ENCODE measurements at regions not wholly inside any gene's neighbourhood (a gene's known extent, or its start where the extent isn't known, plus 50 kb on each side); places are given as distances from the start of the nearest gene placed in this dataset.

DNA sequence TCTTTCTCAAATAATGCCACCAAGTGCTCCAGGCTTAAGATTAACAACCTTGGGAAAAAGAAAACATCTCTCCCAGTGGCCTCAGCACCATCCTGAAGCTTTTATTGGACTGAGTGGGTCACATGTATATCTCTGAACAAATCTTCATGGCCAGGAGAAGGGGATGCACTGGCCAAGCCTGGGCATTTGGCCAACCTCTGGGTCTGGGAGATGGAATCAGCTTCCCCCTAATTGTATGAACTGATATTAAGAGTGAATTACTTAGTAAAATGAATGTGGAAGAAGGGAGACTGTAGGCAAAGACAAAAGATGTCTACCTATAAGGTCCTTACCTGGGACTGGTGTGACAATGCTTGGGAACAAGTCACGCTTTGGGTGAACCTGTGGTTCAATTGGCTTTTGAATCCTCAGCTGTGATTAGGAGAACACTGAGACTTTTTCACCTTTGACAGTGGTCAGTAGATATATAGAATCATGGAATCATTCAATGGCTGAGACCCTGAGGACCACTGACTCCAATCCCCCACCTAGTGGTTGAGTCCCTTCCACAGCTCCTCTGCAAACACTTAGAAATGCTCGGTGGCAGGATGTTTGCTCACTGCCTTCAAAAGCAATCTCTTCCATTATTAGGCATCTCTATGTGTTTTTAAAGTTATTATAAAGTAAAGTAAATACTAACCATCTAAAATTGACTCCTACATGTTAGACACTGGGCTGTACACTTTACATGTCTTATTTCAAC, 102.6 kb upstream of the ATP1A1 start:
- no peaks in the 10 kb centered on the region for H3K27me3 ChIP-seq
- no peaks in the 10 kb centered on the region for H3K9me3 ChIP-seq
- DNase-seq = no peak
- WGBS, 2 donors = 73 to 88% methylated on average over 2 of the region's 2 CpGs
- TF ChIP-seq, protein P1, sequence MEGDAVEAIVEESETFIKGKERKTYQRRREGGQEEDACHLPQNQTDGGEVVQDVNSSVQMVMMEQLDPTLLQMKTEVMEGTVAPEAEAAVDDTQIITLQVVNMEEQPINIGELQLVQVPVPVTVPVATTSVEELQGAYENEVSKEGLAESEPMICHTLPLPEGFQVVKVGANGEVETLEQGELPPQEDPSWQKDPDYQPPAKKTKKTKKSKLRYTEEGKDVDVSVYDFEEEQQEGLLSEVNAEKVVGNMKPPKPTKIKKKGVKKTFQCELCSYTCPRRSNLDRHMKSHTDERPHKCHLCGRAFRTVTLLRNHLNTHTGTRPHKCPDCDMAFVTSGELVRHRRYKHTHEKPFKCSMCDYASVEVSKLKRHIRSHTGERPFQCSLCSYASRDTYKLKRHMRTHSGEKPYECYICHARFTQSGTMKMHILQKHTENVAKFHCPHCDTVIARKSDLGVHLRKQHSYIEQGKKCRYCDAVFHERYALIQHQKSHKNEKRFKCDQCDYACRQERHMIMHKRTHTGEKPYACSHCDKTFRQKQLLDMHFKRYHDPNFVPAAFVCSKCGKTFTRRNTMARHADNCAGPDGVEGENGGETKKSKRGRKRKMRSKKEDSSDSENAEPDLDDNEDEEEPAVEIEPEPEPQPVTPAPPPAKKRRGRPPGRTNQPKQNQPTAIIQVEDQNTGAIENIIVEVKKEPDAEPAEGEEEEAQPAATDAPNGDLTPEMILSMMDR (IDR thresholded peaks at IDR 0.05) = no peak
- TF ChIP-seq POLR2A (IDR thresholded peaks at IDR 0.05) = no peak
- no peaks in the 10 kb centered on the region for H3K4me1 ChIP-seq
- intact Hi-C loops (cut with DNase I; ENCODE audit: low total_unique reads) = no loop called here
- no peaks in the 10 kb centered on the region for H3K36me3 ChIP-seq (ENCODE audit: low read depth, missing control alignments)
- H3K27ac ChIP-seq = no peak overlapping the region
- no peak overlapping the region for H3K4me3 ChIP-seq

DNA sequence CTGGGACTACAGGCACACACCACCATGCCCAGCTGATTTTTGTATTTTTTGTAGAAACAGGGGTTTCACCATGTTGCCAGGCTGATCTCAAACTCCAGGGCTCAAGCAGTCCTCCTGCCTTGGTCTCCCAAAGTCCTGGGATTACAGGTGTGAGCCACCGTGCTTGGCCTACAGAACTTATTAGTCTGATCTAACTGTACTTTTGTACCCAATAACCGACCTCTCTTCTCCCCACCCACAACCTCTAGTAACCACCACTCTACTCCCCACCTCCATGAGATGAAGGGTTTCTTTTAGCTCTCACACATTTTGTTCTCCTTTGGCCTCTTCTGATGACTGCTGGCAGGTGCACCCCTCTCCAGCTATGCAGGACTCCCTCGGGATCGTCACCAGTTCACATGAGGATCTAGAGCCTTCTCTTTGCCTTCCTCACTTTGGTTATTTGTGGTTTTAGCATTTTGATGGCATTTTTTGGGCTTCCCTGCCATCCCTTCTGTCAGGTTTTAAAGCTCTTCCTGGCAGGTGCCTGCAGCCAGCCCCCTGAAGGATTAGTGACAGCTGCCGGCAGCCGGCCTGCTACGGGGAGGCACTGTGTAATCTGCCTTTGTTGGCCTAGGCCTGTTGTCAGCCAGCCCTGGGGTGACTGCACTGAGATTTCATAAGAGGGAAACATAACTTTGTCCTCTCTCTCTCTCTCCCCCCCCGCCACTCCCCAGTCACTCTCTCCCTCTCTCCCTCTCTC, 99.8 kb upstream of the ATP1A1 start:
- no peaks in the 10 kb centered on the region for H3K27me3 ChIP-seq
- H3K36me3 ChIP-seq (ENCODE audit: low read depth, missing control alignments) = no peaks in the 10 kb centered on the region
- H3K9me3 ChIP-seq = no peaks in the 10 kb centered on the region
- H3K4me3 ChIP-seq = no peak overlapping the region
- intact Hi-C loops (cut with DNase I; ENCODE audit: low total_unique reads) = no loop called here
- no peak overlapping the region for H3K27ac ChIP-seq
- DNase-seq = no peak
- WGBS, 2 donors = 83 to 86% methylated on average over 8 of the region's 8 CpGs
- TF ChIP-seq, protein P1 (IDR thresholded peaks at IDR 0.05) = no peak
- no peak for TF ChIP-seq POLR2A (IDR thresholded peaks at IDR 0.05)
- H3K4me1 ChIP-seq = no peaks in the 10 kb centered on the region

DNA sequence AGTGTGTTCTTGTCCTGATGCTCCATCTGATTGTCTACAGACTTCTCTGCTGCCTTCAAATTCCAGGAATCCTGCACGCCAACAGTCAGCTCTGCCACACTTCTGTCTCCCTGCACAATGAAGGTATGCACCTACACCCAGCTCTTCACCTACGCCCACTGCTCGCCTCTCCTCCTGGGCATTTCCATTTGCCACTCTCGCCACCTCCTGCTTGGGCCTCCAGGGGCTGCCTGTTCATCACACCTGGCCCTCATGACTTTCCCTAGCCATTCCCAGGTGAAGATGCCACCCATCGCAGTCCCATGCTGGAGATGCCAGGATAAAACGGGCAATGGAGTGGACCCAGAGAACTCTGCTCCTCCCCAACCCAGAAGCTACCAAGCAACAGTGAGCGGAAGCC, 96.5 kb upstream of the ATP1A1 start:
- WGBS, 2 donors = 96 to 98% methylated on average over 7 of the region's 7 CpGs
- no peaks in the 10 kb centered on the region for H3K27me3 ChIP-seq
- H3K27ac ChIP-seq = no peak overlapping the region
- intact Hi-C loops (cut with DNase I; ENCODE audit: low total_unique reads) = no loop called here
- TF ChIP-seq, protein P1 (IDR thresholded peaks at IDR 0.05) = no peak
- TF ChIP-seq POLR2A (IDR thresholded peaks at IDR 0.05) = no peak
- H3K4me1 ChIP-seq = no peaks in the 10 kb centered on the region
- no peaks in the 10 kb centered on the region for H3K9me3 ChIP-seq
- no peaks in the 10 kb centered on the region for H3K36me3 ChIP-seq (ENCODE audit: low read depth, missing control alignments)
- H3K4me3 ChIP-seq = no peak overlapping the region
- no peak for DNase-seq

DNA sequence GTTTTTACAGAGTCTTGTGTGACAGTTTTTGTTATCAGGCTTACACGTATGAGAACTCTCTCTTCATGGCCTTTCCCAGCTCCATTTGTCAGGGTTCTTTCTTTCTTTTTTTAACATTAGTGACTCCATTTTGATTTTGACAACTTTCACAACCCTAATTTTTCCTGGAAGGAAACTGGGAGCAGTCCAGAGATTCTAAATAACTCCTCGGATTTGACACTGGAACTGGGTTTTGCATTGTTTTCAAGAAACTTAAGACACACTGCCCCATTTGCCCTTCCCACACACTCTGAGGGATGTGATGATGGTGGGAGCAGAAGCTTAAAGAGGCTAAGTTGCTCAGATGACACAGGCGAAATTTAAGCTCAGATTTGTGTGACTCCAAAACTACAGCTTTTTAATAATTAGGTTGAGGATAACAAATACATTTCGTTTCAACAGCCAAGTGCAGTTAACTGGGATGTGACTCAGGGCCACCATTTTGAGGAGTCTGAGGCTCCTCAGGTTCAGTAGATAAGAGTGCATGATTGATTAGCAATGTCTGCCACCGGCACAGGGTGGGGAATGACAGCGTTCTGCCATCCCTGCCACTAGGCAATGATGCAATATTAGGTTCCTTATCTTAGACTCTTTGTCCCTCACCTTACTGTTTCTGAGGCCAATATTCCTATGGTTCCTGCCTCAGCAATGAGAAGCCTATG, 95.1 kb upstream of the ATP1A1 start:
- 79 to 80% methylated on average over 6 of the region's 6 CpGs for WGBS, 2 donors
- Histone ChIP-seq H3K27me3 (no peaks in the 10 kb centered on the region), H3K9me3 (no peaks in the 10 kb centered on the region), H3K27ac (no peak overlapping the region), H3K4me1 (no peaks in the 10 kb centered on the region), H3K36me3 (ENCODE audit: low read depth, missing control alignments) (no peaks in the 10 kb centered on the region), H3K4me3 (no peak overlapping the region)
- TF ChIP-seq POLR2A (IDR thresholded peaks at IDR 0.05) = no peak
- TF ChIP-seq, protein P1 (IDR thresholded peaks at IDR 0.05) = no peak
- intact Hi-C loops (cut with DNase I; ENCODE audit: low total_unique reads) = no loop called here
- no peak for DNase-seq

All from testis (tissue), 2 donors.